HUDEP-2 (cell line): ENCODE measurements at regions not wholly inside any gene's neighbourhood (a gene's known extent, or its start where the extent isn't known, plus 50 kb on each side); places are given as distances from the start of the nearest gene placed in this dataset.

ENCODE experiments used
- DNase-seq, 76 experiments: peaks; one replicate each; lab custom pipeline; 2025; ENCODE audit not compliant: unreplicated experiment in 76 of 76; lab: John Stamatoyannopoulos, UW

GRCh38 chr13:36750046-36750445, 69.0 kb upstream of the RFXAP start:
- DNase-seq, result no peak

GRCh38 chr13:36750461-36750860, 68.6 kb upstream of the RFXAP start:
- DNase-seq, result no peak

GRCh38 chr13:36750946-36751345, 68.1 kb upstream of the RFXAP start:
- no peak for DNase-seq

GRCh38 chr13:36752673-36753072, 66.3 kb upstream of the RFXAP start:
- DNase-seq, result no peak

GRCh38 chr13:36753176-36753575, 65.8 kb upstream of the RFXAP start:
- no peak for DNase-seq

GRCh38 chr13:36758345-36758744, 60.7 kb upstream of the RFXAP start:
- DNase-seq, result peak in 7 of 76 experiments; percentile 0 to 28 (median 5)

- DNase-seq, result peak in 8 of 76 experiments; percentile 1 to 14 (median 2)
Observed at GRCh38 chr13:36763126-36763722, 55.8 kb upstream of the RFXAP start.

GRCh38 chr13:36764536-36764935, 54.5 kb upstream of the RFXAP start:
- no peak for DNase-seq

GRCh38 chr13:36764957-36765356, 54.1 kb upstream of the RFXAP start:
- no peak for DNase-seq

GRCh38 chr13:36766295-36766694, 52.7 kb upstream of the RFXAP start:
- DNase-seq, result no peak

- no peak for DNase-seq
Observed at GRCh38 chr13:36767276-36767675, 51.7 kb upstream of the RFXAP start.

GRCh38 chr13:36769126-36769525, 49.9 kb upstream of the RFXAP start:
- DNase-seq, result no peak
